Testis (tissue), 2 donors: ENCODE measurements at regions not wholly inside any gene's neighbourhood (a gene's known extent, or its start where the extent isn't known, plus 50 kb on each side); places are given as distances from the start of the nearest gene placed in this dataset.

Experiments
- CTCF ChIP-seq, 3 experiments: fragments of 450-650 bp in 2 of 3; fragments of 200-600 bp in 1 of 3; sonication (generic) in 1 of 3; IDR thresholded peaks; one replicate each; pipeline ENCODE4 v1.5.1; 2016 to 2019; ENCODE audit warnings: antibody characterized with exemption in 3 of 3, mild to moderate bottlenecking in 2 of 3, moderate library complexity in 1 of 3
- POLR2A ChIP-seq: fragments of 450-650 bp; IDR thresholded peaks from one replicate; pipeline ENCODE4 v1.6.1; 2017; ENCODE audit warnings: antibody characterized with exemption, mild to moderate bottlenecking, moderate library complexity

GRCh38 chr12:107978201-107978600 lies 150.9 kb upstream of the WSCD2 start:
- no peak for TF ChIP-seq CTCF (IDR thresholded peaks at IDR 0.05)
- no peak for TF ChIP-seq POLR2A
